H1 (cell line): ENCODE measurements at regions not wholly inside any gene's neighbourhood (a gene's known extent, or its start where the extent isn't known, plus 50 kb on each side); places are given as distances from the start of the nearest gene placed in this dataset.

Source experiments
- CTCF ChIA-PET: fragments of 300-600 bp; sonication (Branson Sonifier 250); formaldehyde crosslinking; loops from one replicate; lab custom pipeline; 2021; ENCODE audit not compliant: partially characterized antibody; lab: Charles Lee
- POLR2A ChIA-PET: fragments of 300-600 bp; sonication (Branson Sonifier 250); formaldehyde crosslinking; loops from one replicate; lab custom pipeline; 2021; ENCODE audit warnings: inconsistent platforms; ENCODE audit not compliant: partially characterized antibody; lab: Charles Lee
- DNase-seq, 2 experiments: peaks; one replicate each; pipeline versions ENCODE4 v3.0.0 to v3.0.0-alpha.2; 2010 to 2022; ENCODE audit warnings: low spot score in 2 of 2, low read depth in 1 of 2, mixed read lengths in 1 of 2
- FAIRE-seq: peaks from 2 replicates; lab custom pipeline; 2011; peaks lifted over from hg19 to GRCh38; lab: Jason Lieb, UNC
- H2AFZ ChIP-seq: 2 replicates; pipeline ENCODE4 v1.8.1; 2012; ENCODE audit warnings: low read length, inconsistent platforms
- H2AK5ac ChIP-seq: 2 replicates; pipeline ENCODE4 v1.6.1; 2013; ENCODE audit warnings: low read depth, low read length
- H2BK120ac ChIP-seq: replicated peaks from 2 replicates; pipeline ENCODE3; 2013; ENCODE audit warnings: low read depth, low read length, inconsistent platforms
- H2BK12ac ChIP-seq: 2 replicates; pipeline ENCODE4 v1.6.1; 2013; ENCODE audit warnings: low read depth, low read length
- H2BK15ac ChIP-seq: 2 replicates; pipeline ENCODE4 v1.6.1; 2013; ENCODE audit warnings: low read length
- H2BK20ac ChIP-seq: 2 replicates; pipeline ENCODE4 v1.6.1; 2013; ENCODE audit warnings: low read length
- H2BK5ac ChIP-seq: 2 replicates; pipeline ENCODE4 v1.6.1; 2013; ENCODE audit warnings: low read depth, low read length
- H3K14ac ChIP-seq: 2 replicates; pipeline ENCODE4 v1.6.1; 2013; ENCODE audit warnings: inconsistent platforms; ENCODE audit not compliant: insufficient read length
- H3K18ac ChIP-seq: 2 replicates; pipeline ENCODE4 v1.6.1; 2013; ENCODE audit warnings: low read length; ENCODE audit errors: extremely low read depth
- H3K23ac ChIP-seq: 2 replicates; pipeline ENCODE4 v1.6.1; 2013; ENCODE audit warnings: inconsistent platforms; ENCODE audit not compliant: insufficient read length
- H3K23me2 ChIP-seq: 2 replicates; pipeline ENCODE4 v1.6.1; 2013; ENCODE audit warnings: low read depth, low read length
- H3K27ac ChIP-seq: 2 replicates; pipeline ENCODE4 v1.6.1; 2011; ENCODE audit warnings: low read depth, low read length, inconsistent platforms
- H3K27me3 ChIP-seq, 4 experiments: replicated peaks in 1 of 4; 1 replicate in 1 of 4; 2 replicates in 3 of 4; pipeline versions ENCODE4 v1.6.1 to v1.8.1; 2011 to 2013; ENCODE audit warnings: low read length in 3 of 4, mild to moderate bottlenecking in 3 of 4, inconsistent platforms in 2 of 4, mixed read lengths in 2 of 4, moderate library complexity in 1 of 4; ENCODE audit not compliant: control insufficient read depth in 3 of 4, insufficient read depth in 3 of 4; ENCODE audit errors: extremely low read depth in 1 of 4
- H3K36me3 ChIP-seq, 4 experiments: 2 replicates each; pipeline versions ENCODE4 v1.6.1 to v1.8.1; 2011 to 2013; ENCODE audit warnings: mild to moderate bottlenecking in 4 of 4, low read length in 3 of 4, moderate library complexity in 2 of 4, control low read depth in 1 of 4, inconsistent platforms in 1 of 4; ENCODE audit not compliant: insufficient read depth in 4 of 4, control insufficient read depth in 2 of 4
- H3K4ac ChIP-seq: replicated peaks from 2 replicates; pipeline ENCODE3; 2013; ENCODE audit warnings: low read length, low read depth, mixed read lengths, inconsistent platforms; ENCODE audit not compliant: insufficient read length
- H3K4me1 ChIP-seq, 4 experiments: replicated peaks in 1 of 4; 1 replicate in 1 of 4; 2 replicates in 3 of 4; pipeline versions ENCODE4 v1.6.1 to v1.8.1; 2011 to 2013; ENCODE audit warnings: low read length in 3 of 4, inconsistent platforms in 2 of 4, mixed read lengths in 1 of 4; ENCODE audit not compliant: insufficient read depth in 4 of 4, control insufficient read depth in 3 of 4
- H3K4me2 ChIP-seq, 2 experiments: 2 replicates each; pipeline versions ENCODE4 v1.6.1 to v1.8.1; 2011 to 2013; ENCODE audit warnings: low read depth in 2 of 2, low read length in 2 of 2, control low read depth in 1 of 2, inconsistent platforms in 1 of 2, mild to moderate bottlenecking in 1 of 2; ENCODE audit not compliant: insufficient read depth in 1 of 2
- H3K4me3 ChIP-seq, 4 experiments: fragments of 200-600, 300-600 bp in 1 of 4; sonication (generic), shearing (Covaris generic), sonication (Bioruptor Twin) in 1 of 4; 2 replicates each; pipeline versions ENCODE4 v1.5.1 to v1.8.1; 2011 to 2016; ENCODE audit warnings: low read length in 4 of 4, low read depth in 3 of 4, control low read depth in 2 of 4, inconsistent platforms in 2 of 4, mild to moderate bottlenecking in 2 of 4, mixed read lengths in 1 of 4, moderate library complexity in 1 of 4; ENCODE audit not compliant: insufficient read depth in 2 of 4; ENCODE audit errors: extremely low read depth in 1 of 4
- H3K56ac ChIP-seq: replicated peaks from 2 replicates; pipeline ENCODE3; 2013; ENCODE audit warnings: low read depth, mild to moderate bottlenecking, mixed read lengths, low read length, inconsistent platforms; ENCODE audit not compliant: insufficient read length
- H3K79me1 ChIP-seq: 2 replicates; pipeline ENCODE4 v1.6.1; 2013; ENCODE audit warnings: low read depth, low read length, control low read depth
- H3K79me2 ChIP-seq, 2 experiments: 2 replicates each; pipeline versions ENCODE4 v1.6.1 to v1.8.1; 2012 to 2013; ENCODE audit warnings: low read length in 2 of 2, mild to moderate bottlenecking in 2 of 2, inconsistent platforms in 1 of 2; ENCODE audit not compliant: insufficient read depth in 2 of 2, control insufficient read depth in 1 of 2
- H3K9ac ChIP-seq, 4 experiments: replicated peaks in 1 of 4; 1 replicate in 1 of 4; 2 replicates in 3 of 4; pipeline versions ENCODE4 v1.6.1 to v1.8.1; 2011 to 2013; ENCODE audit warnings: low read depth in 3 of 4, low read length in 3 of 4, control low read depth in 2 of 4, mild to moderate bottlenecking in 2 of 4, moderate library complexity in 2 of 4, inconsistent platforms in 1 of 4; ENCODE audit errors: extremely low read depth in 1 of 4
- H3K9me3 ChIP-seq, 2 experiments: 2 replicates each; pipeline versions ENCODE4 v1.6.1 to v1.8.1; 2012 to 2013; ENCODE audit warnings: mild to moderate bottlenecking in 2 of 2, moderate library complexity in 2 of 2, control low read depth in 1 of 2, inconsistent platforms in 1 of 2, low read depth in 1 of 2, low read length in 1 of 2, mixed read lengths in 1 of 2; ENCODE audit not compliant: insufficient read depth in 2 of 2
- H4K20me1 ChIP-seq, 2 experiments: replicated peaks in 1 of 2; 2 replicates each; pipeline versions ENCODE3 to v1.8.1; 2011 to 2013; ENCODE audit warnings: inconsistent platforms in 2 of 2, low read length in 2 of 2, mild to moderate bottlenecking in 1 of 2; ENCODE audit not compliant: insufficient read depth in 2 of 2, control insufficient read depth in 1 of 2
- H4K5ac ChIP-seq: 2 replicates; pipeline ENCODE4 v1.6.1; 2013; ENCODE audit warnings: low read length, low read depth, mixed read lengths, inconsistent platforms; ENCODE audit not compliant: insufficient read length
- H4K8ac ChIP-seq: 2 replicates; pipeline ENCODE4 v1.8.0; 2013; ENCODE audit warnings: mild to moderate bottlenecking, moderate library complexity, low read length, inconsistent platforms; ENCODE audit not compliant: insufficient read depth; ENCODE audit errors: extremely low read depth
- H4K91ac ChIP-seq: replicated peaks from 2 replicates; pipeline ENCODE3; 2013; ENCODE audit warnings: low read length, mixed read lengths, inconsistent platforms; ENCODE audit not compliant: insufficient read length
- KDM1A ChIP-seq: fragments of 200-600, 300-600 bp; sonication (generic); IDR thresholded peaks from 2 replicates; pipeline ENCODE4 v1.7.1; 2016; ENCODE audit warnings: mild to moderate bottlenecking, low read length, borderline replicate concordance
- MAFK ChIP-seq: IDR thresholded peaks from 2 replicates; pipeline ENCODE4 v1.6.1; 2012; ENCODE audit warnings: low read depth, mild to moderate bottlenecking, improper control_type of control experiment, low read length
- NRF1 ChIP-seq: IDR thresholded peaks from 2 replicates; pipeline ENCODE4 v1.6.1; 2011; ENCODE audit warnings: mild to moderate bottlenecking, low read depth, low read length, improper control_type of control experiment
- RBBP5 ChIP-seq: IDR thresholded peaks from 2 replicates; pipeline ENCODE4 v1.7.1; 2012; ENCODE audit warnings: low read depth, mild to moderate bottlenecking, inconsistent platforms, low read length, moderate library complexity, borderline replicate concordance
- RFX5 ChIP-seq: IDR thresholded peaks from 2 replicates; pipeline ENCODE4 v1.6.1; 2011; ENCODE audit warnings: low read depth, low read length, improper control_type of control experiment, borderline replicate concordance
- SIRT6 ChIP-seq: IDR thresholded peaks from one replicate; pipeline ENCODE4 v1.7.1; 2012; ENCODE audit warnings: low read length, inconsistent platforms
- SP2 ChIP-seq: IDR thresholded peaks from 2 replicates; pipeline ENCODE4 v1.6.1; 2012; ENCODE audit warnings: mild to moderate bottlenecking, low read length, inconsistent platforms
- WGBS, 2 experiments: shearing (Covaris generic) in 1 of 2; methylation state at CpG; one replicate each; pipeline versions ENCODE4 v1.1.6 to v1.1.7; 2013 to 2015; ENCODE audit warnings: low lambda C conversion rate in 2 of 2, mixed read lengths in 2 of 2, inconsistent platforms in 1 of 2, low coverage in 1 of 2, missing lambda C conversion rate in 1 of 2; ENCODE audit not compliant: insufficient replicate concordance in 2 of 2, insufficient coverage in 1 of 2, insufficient read length in 1 of 2; ENCODE audit errors: extremely low coverage in 1 of 2, missing lambda C conversion rate in 1 of 2; 5-methylcytosine and 5-hydroxymethylcytosine counted together

DNA sequence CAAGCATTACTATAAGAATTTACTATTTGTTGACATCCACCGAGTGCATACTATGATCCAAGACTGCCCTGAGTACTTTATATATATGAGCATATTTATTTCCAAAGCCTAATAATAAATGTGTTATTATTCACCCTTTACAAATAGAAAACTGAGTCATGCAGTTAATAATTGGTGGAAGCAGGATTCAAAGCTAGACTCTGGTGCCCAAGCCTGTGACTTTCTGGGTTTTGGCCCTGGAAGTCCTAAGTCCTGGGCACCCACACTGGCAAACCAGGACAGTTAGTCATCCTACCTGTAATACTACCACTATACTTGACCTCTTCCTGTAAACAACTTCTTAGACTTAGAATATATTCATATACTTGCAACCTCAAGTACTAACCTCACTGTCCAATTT is 257.4 kb upstream of the IRX5 start:
- DNase-seq (no peak), FAIRE-seq (no peak)
- Histone ChIP-seq H2BK20ac (no peak overlapping the region), H3K23ac (no peak overlapping the region), H2BK12ac (no peak overlapping the region), H4K91ac (no peak overlapping the region), H4K8ac (no peak overlapping the region), H3K9me3 (no peaks in the 10 kb centered on the region), H3K79me2 (no peaks in the 10 kb centered on the region), H3K4ac (no peak overlapping the region), H3K56ac (no peak overlapping the region), H3K4me2 (no peak overlapping the region), H4K5ac (no peak overlapping the region), H2AK5ac (no peak overlapping the region), H3K18ac (no peak overlapping the region), H3K79me1 (no peaks in the 10 kb centered on the region), H2BK15ac (no peak overlapping the region), H2BK5ac (no peak overlapping the region), H3K36me3 (no peaks in the 10 kb centered on the region), H3K27me3 (no peaks in the 10 kb centered on the region), H3K27ac (no peak overlapping the region), H2BK120ac (no peak overlapping the region), H3K14ac (no peak overlapping the region)
- CTCF ChIA-PET, result no interaction called here
- WGBS, 2 experiments, result 81% methylated on average over 1 of the region's 1 CpG; no CpG with 5 or more reads in 1 of the 2 experiments
- TF ChIP-seq RFX5 (no peak), KDM1A (no peak), SIRT6 (no peak), MAFK (no peak), NRF1 (no peak), RBBP5 (no peak), SP2 (no peak)
- TF ChIP-seq, all 59 proteins: peak for 0
- POLR2A ChIA-PET, result no interaction called here
- Histone ChIP-seq H3K4me1 (no peaks in the 10 kb centered on the region; a peak in 1 of 7 replicates), H3K9ac (no peak overlapping the region), H3K4me3 (no peak overlapping the region), H4K20me1 (no peaks in the 10 kb centered on the region), H2AFZ (no peak overlapping the region), H3K23me2 (no peaks in the 10 kb centered on the region)
